Thymus (tissue), 11 donors: ENCODE measurements at regions not wholly inside any gene's neighbourhood (a gene's known extent, or its start where the extent isn't known, plus 50 kb on each side); places are given as distances from the start of the nearest gene placed in this dataset.

Experiments
- DNase-seq, 9 donors: peaks; one replicate each; pipeline ENCODE4 v3.0.0-alpha.2; 2013; ENCODE audit warnings: low spot score in 9 of 9, low read depth in 6 of 9, missing footprints in 1 of 9
- H3K27ac ChIP-seq, 2 donors: one replicate each; pipeline ENCODE4 v1.5.1; 2013; ENCODE audit warnings: control low read depth in 1 of 2, low read depth in 1 of 2, low read length in 1 of 2, mild to moderate bottlenecking in 1 of 2, moderate library complexity in 1 of 2
- H3K27me3 ChIP-seq, 2 donors: one replicate each; pipeline ENCODE4 v1.5.1; 2013; ENCODE audit warnings: low read length in 1 of 2; ENCODE audit not compliant: control insufficient read depth in 2 of 2, insufficient read depth in 1 of 2
- H3K36me3 ChIP-seq, 2 donors: one replicate each; pipeline ENCODE4 v1.5.1; 2013; ENCODE audit warnings: low read length in 1 of 2, mild to moderate bottlenecking in 1 of 2, moderate library complexity in 1 of 2; ENCODE audit not compliant: control insufficient read depth in 2 of 2, insufficient read depth in 2 of 2
- H3K4me1 ChIP-seq, 2 donors: one replicate each; pipeline ENCODE4 v1.5.1; 2013; ENCODE audit warnings: low read length in 2 of 2; ENCODE audit not compliant: control insufficient read depth in 2 of 2, insufficient read depth in 2 of 2
- H3K4me3 ChIP-seq, 2 donors: one replicate each; pipeline ENCODE4 v1.5.1; 2013; ENCODE audit warnings: low read length in 2 of 2, control low read depth in 1 of 2, mild to moderate bottlenecking in 1 of 2
- H3K9me3 ChIP-seq, 2 donors: one replicate each; pipeline ENCODE4 v1.5.1; 2013; ENCODE audit warnings: low read length in 1 of 2, mild to moderate bottlenecking in 1 of 2; ENCODE audit not compliant: control insufficient read depth in 2 of 2, insufficient read depth in 1 of 2
- WGBS: extraction: QIAGEN DNeasy Blood & Tissue Kit; methylation state at CpG from one replicate; pipeline ENCODE4 v1.1.7; 2013; 5-methylcytosine and 5-hydroxymethylcytosine counted together
- donor health status: healthy.

GRCh38 chr7:18283045-18283444 is 212.5 kb upstream of the HDAC9 start:
- no peaks in the 10 kb centered on the region for H3K4me1 ChIP-seq
- H3K4me3 ChIP-seq: no peak overlapping the region
- WGBS: 0% methylated on average over 1 of the region's 1 CpG
- no peak for DNase-seq
- H3K9me3 ChIP-seq: no peaks in the 10 kb centered on the region
- no peaks in the 10 kb centered on the region for H3K36me3 ChIP-seq
- H3K27me3 ChIP-seq: no peaks in the 10 kb centered on the region
- no peak overlapping the region for H3K27ac ChIP-seq

DNA sequence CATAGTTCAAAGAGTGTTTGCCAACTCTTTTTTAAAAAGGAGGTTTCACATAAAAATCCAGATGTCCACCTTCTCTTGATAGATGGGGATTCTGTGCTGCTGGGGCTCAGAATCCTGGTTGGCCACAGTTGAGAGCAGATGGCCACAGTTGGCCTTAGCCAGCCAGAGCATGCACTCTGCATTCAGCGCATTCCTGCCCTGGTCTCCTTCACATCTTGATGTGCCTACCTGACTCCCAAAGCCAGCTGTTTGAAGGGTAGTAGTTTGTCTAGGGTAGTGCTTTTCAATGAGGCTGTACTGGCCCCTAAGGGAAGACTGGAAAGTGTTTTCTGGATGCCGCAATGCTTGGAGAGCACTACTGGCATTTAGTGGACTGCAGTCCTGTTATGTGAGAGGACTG is 208.1 kb upstream of the HDAC9 start:
- H3K27ac ChIP-seq: no peak overlapping the region
- H3K4me1 ChIP-seq: peaks cover 2 to 8% of the 10 kb centered on the region in 2 donors
- H3K9me3 ChIP-seq: no peaks in the 10 kb centered on the region
- WGBS: 100% methylated on average over 2 of the region's 2 CpGs
- no peak for DNase-seq
- H3K4me3 ChIP-seq: no peak overlapping the region
- no peaks in the 10 kb centered on the region for H3K36me3 ChIP-seq
- no peaks in the 10 kb centered on the region for H3K27me3 ChIP-seq

- Histone ChIP-seq H3K9me3 (no peaks in the 10 kb centered on the region), H3K27me3 (no peaks in the 10 kb centered on the region), H3K27ac (no peak overlapping the region), H3K36me3 (no peaks in the 10 kb centered on the region), H3K4me3 (no peak overlapping the region), H3K4me1 (peaks cover 2 to 8% of the 10 kb centered on the region in 2 donors)
- 97% methylated on average over 3 of the region's 3 CpGs for whole genome bisulfite sequencing
- DNase-seq: no peak
Observed at GRCh38 chr7:18288322-18289037, 207.1 kb upstream of the HDAC9 start.

GRCh38 chr7:18289788-18290187 is 205.8 kb upstream of the HDAC9 start:
- Histone ChIP-seq H3K4me1 (peaks cover 2 to 8% of the 10 kb centered on the region in 2 donors), H3K27ac (no peak overlapping the region), H3K27me3 (no peaks in the 10 kb centered on the region), H3K4me3 (no peak overlapping the region), H3K9me3 (no peaks in the 10 kb centered on the region), H3K36me3 (no peaks in the 10 kb centered on the region)
- whole genome bisulfite sequencing: 26% methylated on average over 4 of the region's 4 CpGs
- DNase-seq: no peak

DNA sequence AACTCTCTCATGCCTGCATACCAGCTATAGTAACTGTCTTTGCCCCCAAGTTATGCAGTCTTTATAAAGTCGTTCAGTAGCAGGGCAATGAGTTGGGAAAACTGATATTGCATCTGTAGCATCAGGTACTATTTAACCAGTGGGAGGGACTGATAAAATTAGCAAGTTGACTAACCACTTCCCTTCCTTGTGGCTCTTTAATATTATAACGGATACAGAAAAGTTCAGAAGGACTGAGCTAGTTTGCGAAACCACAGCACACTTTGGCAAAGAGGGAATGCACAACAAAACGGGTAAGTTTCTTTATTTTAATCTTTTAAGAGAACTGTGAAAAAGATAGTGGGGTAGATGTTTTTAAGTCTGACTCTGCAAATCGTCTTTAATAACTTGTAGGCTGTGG is 205.3 kb upstream of the HDAC9 start:
- Histone ChIP-seq H3K4me1 (peaks cover 2 to 8% of the 10 kb centered on the region in 2 donors), H3K4me3 (peak overlapping the region in 1 of 2 donors; percentile 17), H3K9me3 (no peaks in the 10 kb centered on the region), H3K27me3 (no peaks in the 10 kb centered on the region), H3K27ac (no peak overlapping the region), H3K36me3 (no peaks in the 10 kb centered on the region)
- DNase-seq: peak in 2 of 9 donors; percentile 16 to 48
- 4% methylated on average over 5 of the region's 5 CpGs for WGBS

- Histone ChIP-seq H3K9me3 (no peaks in the 10 kb centered on the region), H3K36me3 (no peaks in the 10 kb centered on the region), H3K27ac (no peak overlapping the region), H3K27me3 (no peaks in the 10 kb centered on the region), H3K4me1 (peaks cover 2 to 8% of the 10 kb centered on the region in 2 donors), H3K4me3 (no peak overlapping the region)
- WGBS: 19% methylated on average over 1 of the region's 1 CpG
- no peak for DNase-seq
Observed at GRCh38 chr7:18290865-18291264, 204.7 kb upstream of the HDAC9 start.

GRCh38 chr7:18292584-18292983 is 203.0 kb upstream of the HDAC9 start:
- no peak for DNase-seq
- peaks cover 2 to 8% of the 10 kb centered on the region in 2 donors for H3K4me1 ChIP-seq
- H3K36me3 ChIP-seq: no peaks in the 10 kb centered on the region
- no peak overlapping the region for H3K27ac ChIP-seq
- H3K27me3 ChIP-seq: no peaks in the 10 kb centered on the region
- H3K9me3 ChIP-seq: no peaks in the 10 kb centered on the region
- WGBS: 78% methylated on average over 2 of the region's 2 CpGs
- H3K4me3 ChIP-seq: no peak overlapping the region

DNA sequence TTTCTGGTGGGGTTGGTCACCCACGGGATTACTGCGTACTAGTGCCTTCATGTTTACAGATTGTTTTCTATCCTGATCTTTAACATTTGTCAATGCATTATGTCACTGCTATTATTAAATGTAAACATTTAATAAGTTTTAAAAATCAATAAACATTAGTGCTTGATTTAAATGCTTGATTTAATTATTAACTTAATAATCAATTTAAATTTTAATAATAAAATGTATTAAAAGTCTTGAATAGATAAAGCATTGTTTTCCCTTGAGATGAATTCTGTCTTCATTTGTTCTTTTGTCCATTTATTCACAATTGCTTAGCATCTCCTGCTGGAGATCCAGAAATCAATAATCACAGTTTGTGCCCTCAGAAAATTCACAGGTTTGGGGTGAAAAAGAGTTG is 201.8 kb upstream of the HDAC9 start:
- Histone ChIP-seq H3K9me3 (no peaks in the 10 kb centered on the region), H3K4me1 (peaks cover 2 to 8% of the 10 kb centered on the region in 2 donors), H3K4me3 (no peak overlapping the region), H3K36me3 (no peaks in the 10 kb centered on the region), H3K27ac (no peak overlapping the region), H3K27me3 (no peaks in the 10 kb centered on the region)
- DNase-seq: no peak
- WGBS: over 99% methylated on average over 2 of the region's 2 CpGs

GRCh38 chr7:18294411-18294810 is 201.1 kb upstream of the HDAC9 start:
- Histone ChIP-seq H3K27me3 (no peaks in the 10 kb centered on the region), H3K9me3 (no peaks in the 10 kb centered on the region), H3K36me3 (no peaks in the 10 kb centered on the region), H3K4me3 (no peak overlapping the region), H3K27ac (no peak overlapping the region), H3K4me1 (peaks cover 2 to 8% of the 10 kb centered on the region in 2 donors)
- WGBS: 84% methylated on average over 4 of the region's 4 CpGs
- DNase-seq: no peak
